OCI-M2 (cell line): ENCODE measurements at regions not wholly inside any gene's neighbourhood (a gene's known extent, or its start where the extent isn't known, plus 50 kb on each side); places are given as distances from the start of the nearest gene placed in this dataset.

ENCODE experiments used
- DNase-seq: peaks from one replicate; lab custom pipeline; 2025; ENCODE audit not compliant: unreplicated experiment; lab: John Stamatoyannopoulos, UW

DNA sequence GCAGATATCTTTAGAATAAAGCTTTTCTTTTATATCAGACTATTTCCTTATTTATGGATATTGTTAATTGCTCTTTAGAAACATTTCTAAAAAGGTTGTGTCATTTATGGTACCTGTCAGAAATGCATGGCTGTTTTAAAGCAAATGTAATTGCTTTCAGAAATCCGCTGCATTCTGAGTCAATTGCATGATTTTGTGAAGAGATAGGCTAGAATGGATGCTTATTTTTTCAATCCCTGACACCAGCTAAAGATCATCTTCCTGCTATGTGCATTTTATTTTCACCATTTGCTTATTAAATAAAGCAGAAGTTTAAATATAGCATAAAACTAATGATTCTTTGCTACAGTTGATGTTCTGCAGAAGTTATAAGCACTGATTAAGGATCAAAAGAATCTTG lies 170.2 kb upstream of the C9orf72 start:
- DNase-seq, result no peak

GRCh38 chr9:27747450-27747849 lies 174.2 kb upstream of the C9orf72 start:
- no peak for DNase-seq

DNA sequence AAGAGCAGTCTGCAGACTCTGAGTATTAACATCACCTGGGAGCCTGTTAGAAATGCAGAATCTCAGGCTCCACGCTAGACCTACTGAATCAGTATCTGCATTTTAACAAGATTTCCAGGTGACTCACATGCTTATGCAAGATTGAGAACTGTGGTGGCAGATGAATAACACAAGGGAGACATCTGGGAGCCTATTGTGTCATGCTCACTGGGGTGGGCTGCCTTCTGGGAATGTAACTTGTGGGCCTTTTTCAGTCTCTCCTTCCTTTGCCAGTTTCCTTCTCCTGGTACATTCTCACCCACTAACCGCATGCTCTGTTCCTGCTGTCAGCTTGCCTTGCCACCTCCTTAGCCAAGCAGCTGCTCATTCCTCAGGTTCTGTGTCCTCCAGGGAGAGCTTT lies 176.6 kb upstream of the C9orf72 start:
- no peak for DNase-seq

GRCh38 chr9:27750566-27750965 lies 177.3 kb upstream of the C9orf72 start:
- no peak for DNase-seq

DNA sequence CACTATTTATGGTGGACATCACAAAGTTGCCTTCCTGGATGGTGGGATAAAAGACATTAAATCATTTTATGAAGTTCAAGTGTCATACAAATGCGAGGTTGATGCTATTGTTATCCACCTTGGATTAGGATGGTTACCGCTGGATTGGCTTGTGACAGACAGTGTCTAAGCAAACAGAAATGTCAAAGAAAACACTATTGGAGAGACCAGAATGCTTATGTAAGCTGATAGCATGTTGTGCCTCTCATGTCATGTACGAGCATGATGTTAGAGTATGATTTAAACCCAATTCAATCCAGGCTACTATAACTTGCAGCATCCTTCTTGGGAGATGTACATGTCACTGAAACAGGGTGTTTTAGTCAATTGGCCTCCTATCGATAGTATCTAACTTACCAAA lies 178.8 kb upstream of the C9orf72 start:
- no peak for DNase-seq

DNA sequence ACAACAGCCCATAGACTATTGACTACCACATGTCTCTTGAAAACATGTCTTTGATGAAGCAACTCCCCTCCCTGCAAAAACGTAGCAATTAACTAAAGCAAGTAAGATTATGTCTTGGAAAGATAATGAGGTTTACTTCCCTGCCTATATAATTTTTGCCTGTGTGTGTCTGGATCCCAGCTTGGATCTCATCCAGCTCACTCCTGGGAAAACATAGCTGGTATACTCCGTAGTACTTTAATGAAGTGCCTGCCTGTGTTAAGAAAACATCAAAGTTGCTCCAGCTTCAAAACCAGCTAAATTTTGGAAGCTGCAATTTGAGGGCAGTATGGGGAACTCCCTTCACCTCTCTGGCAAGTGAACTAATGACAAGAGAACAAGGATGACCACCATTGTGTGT lies 182.6 kb upstream of the C9orf72 start:
- no peak for DNase-seq

DNA sequence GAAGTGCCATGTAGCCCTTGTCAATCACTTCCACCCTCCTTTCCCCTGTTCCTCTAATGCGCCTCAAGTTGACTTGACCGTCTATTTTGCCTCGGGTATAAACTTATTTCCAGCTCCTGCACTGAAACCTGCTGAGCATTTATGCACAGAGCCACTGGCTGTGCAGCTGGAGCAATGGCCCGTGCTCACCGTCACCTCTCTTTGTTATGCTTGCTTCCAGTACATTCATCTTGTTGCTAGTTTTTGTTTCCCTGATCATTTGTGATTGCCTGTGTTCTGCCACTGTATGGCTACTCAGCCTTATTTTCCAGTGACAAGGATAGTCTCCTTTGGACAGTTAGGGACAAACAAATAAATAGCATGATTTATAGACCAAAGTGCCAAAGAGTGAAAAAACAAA lies 183.1 kb upstream of the C9orf72 start:
- no peak for DNase-seq

GRCh38 chr9:27763831-27764230 lies 190.6 kb upstream of the C9orf72 start:
- DNase-seq, result no peak

DNA sequence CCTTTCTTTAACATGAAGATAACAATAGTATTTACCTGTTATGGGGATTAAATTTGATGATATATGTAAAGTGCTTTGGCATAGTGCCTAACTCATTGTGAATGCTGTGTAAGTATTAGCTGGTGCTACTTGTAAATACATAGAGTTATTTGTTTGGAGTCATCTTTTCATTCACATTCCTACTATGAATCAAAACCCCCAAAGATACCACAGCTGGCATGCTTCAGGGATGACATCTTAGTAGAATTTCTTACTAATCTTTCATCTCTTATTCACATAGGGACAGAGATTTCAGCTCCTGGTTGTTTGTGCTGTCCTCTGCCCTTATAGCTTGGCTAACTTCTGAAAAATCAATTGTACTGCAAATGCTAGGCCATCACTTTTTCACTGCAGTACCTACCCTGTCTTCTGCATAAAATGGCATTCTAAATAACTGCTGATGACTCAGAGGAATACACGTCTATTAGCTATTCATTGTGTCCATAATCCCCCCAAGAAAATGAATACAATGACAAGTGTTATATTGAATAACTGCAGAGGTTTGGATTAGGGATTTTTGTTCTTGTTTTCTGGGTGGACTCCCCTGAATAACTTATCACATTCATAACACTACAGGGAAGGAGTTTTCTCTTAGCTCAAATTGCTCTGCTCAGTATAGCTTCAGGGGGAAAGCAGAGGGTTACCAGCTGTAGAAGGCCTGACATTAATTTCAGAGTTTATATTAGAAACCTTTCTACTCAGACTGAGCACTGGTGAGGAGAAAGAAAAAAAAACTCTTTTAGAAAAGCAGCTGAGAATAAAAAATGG lies 192.2 kb upstream of the C9orf72 start:
- DNase-seq, result no peak

- DNase-seq, result no peak
Measured at GRCh38 chr9:27766073-27766835, 193.0 kb upstream of the C9orf72 start.

GRCh38 chr9:27768781-27769180 lies 195.5 kb upstream of the C9orf72 start:
- no peak for DNase-seq

GRCh38 chr9:27770541-27770940 lies 197.3 kb upstream of the C9orf72 start:
- no peak for DNase-seq

GRCh38 chr9:27771803-27772545 lies 198.7 kb upstream of the C9orf72 start:
- no peak for DNase-seq

- no peak for DNase-seq
Measured at GRCh38 chr9:27784847-27785713, 211.8 kb upstream of the C9orf72 start.

DNA sequence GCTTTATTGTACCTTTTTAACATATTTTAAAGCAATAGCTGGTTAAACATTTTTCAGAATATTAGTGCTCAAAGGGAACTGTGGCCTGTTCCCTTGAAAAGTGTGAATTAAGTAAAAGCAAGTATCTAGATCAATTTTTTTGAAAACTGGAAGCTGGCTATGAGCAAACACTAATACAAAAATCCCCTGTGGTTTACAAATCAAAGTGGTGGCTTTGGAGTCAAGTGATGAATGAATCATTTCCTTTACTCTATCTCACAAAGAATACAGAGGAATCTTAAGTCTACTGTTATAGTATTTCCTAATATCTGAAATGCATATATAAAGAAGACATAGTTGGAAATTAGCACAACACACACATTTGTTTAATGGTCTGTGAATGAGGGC lies 212.4 kb upstream of the C9orf72 start:
- no peak for DNase-seq

DNA sequence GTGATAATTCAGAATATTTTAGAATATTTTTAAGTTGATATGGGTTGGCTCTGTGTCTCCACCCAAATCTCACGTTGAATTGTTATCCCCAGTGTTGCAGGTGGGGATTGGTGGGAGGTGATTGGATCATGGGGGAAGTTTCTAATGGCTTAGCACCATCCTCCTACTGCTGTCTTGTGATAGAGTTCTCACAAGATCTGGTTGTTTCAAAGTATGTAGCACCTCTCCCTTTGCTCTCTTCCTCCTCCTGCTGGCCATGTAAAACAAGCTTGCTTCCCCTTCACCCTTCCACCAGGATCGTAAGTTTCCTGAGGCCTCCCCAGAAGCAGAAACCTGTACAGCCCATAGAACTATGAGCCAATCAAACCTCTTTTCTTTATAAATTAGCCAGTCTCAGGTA lies 214.6 kb upstream of the C9orf72 start:
- DNase-seq, result no peak

DNA sequence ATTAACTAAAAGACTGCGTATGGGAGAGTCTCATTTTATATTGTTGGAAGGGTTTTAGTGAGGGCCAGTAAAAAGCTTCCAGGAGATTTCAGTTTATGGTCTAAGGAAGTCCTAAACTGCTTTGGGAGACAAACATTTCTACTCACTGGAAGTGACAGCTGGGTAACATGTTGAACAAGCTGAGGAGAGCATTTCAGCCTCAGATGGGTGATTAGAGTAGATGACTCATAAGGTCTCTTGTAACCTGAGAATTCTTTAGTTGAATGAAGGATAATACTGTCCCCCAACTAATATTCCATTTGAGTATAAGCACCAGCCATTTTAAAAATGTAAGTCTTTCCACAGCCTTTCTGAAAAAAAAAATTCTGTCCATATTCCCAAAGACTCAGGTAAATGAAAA lies 218.0 kb upstream of the C9orf72 start:
- no peak for DNase-seq

DNA sequence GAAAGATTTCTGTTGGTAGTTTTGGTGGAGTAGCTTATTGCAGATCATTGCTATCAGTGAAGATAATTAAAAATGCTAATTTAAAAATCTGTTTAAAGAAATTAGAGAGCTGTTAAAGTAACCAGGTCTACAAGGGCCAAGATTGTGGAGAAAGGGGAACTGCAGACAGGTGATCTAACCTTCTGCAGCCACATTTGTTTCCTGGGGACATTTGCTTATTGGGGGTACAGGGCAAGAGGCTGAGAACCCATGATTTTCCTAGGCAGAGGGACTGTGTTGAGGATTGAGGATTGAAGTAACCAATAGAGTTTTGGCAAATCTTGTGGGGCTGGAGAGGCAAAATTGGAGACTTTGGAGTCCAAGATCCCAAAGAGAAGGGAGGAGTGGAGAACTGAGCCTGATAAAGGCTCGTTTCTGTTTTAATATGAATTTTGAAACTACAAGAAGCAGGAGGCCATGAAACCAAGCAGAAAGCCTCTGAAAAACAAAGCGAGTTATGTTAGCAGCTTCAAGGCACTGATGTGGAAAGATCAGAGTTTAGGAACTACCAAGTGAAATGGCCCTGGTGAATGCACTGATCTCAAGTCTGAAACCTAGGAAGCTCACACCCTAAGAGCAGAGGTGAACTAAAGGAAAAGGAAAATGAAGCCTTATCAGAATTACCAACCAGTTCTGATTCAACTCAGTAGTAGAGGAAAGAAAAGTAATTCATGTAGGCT lies 219.8 kb upstream of the C9orf72 start:
- DNase-seq, result no peak

DNA sequence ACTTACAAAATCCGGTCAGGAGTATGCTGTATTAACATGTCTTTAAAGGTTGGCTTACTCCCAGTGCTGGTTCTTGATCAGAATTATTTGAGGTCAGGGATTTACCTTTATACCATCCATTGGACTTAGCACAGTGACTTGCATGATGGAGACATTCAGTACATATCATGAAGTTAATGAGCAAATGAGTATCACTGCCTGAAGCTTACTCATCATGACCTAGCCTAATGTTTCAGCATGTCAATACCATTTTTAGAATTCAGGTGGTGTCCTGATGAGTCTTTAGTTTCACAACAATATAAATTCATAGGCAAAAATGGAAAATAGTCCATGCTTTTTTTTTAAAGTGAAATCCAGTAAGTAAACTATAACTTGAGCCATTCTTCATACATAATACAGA lies 226.0 kb upstream of the C9orf72 start:
- no peak for DNase-seq

- no peak for DNase-seq
Measured at GRCh38 chr9:27800159-27800558, 226.9 kb upstream of the C9orf72 start.
